NCI-H82 treated with DMSO at 0.1 percent for 48 hours (cell line): ENCODE measurements at regions not wholly inside any gene's neighbourhood (a gene's known extent, or its start where the extent isn't known, plus 50 kb on each side); places are given as distances from the start of the nearest gene placed in this dataset.
"Not testable (repeated sequence)": the region's sequence is repeated elsewhere in the genome, so short reads cannot be mapped to it uniquely, and the experiment has no call there.

Source experiments
- DNase-seq: peaks from one replicate; lab custom pipeline; 2025; ENCODE audit not compliant: unreplicated experiment; lab: John Stamatoyannopoulos, UW

GRCh38 chr2:167602122-167602521 lies 645.3 kb downstream of the STK39 start:
- DNase-seq, result no peak

- no peak for DNase-seq
Measured at GRCh38 chr2:167599219-167599618, 648.2 kb downstream of the STK39 start.

GRCh38 chr2:167595839-167596471 lies 651.4 kb downstream of the STK39 start:
- DNase-seq, result peak; percentile 40

- no peak for DNase-seq
Measured at GRCh38 chr2:167595021-167595420, 652.4 kb downstream of the STK39 start.

- DNase-seq, result no peak
Measured at GRCh38 chr2:167592441-167592840, 655.0 kb downstream of the STK39 start.

GRCh38 chr2:167582619-167583018 lies 664.8 kb downstream of the STK39 start:
- DNase-seq, result peak; percentile 76

GRCh38 chr2:167581961-167582574 lies 665.3 kb downstream of the STK39 start:
- peak; percentile 87 for DNase-seq

DNA sequence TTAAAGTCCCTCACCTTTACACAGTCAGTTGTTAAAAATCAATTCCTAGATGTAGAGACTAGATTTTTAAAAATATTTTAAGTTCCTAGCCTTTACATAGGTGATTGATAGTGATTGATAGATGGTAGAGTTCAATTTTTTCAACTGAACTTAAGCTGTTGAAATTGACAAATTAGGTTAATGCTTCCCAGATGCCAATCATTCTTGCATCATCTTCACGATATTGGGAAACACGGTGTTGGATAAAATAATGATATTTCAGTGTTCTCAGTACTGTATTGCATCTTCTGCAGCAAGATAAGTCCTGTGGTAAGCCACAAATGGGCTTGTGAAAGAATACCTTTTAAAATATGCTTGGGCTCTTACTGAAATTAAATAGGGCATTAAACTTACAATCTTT lies 667.6 kb downstream of the STK39 start:
- DNase-seq, result no peak

DNA sequence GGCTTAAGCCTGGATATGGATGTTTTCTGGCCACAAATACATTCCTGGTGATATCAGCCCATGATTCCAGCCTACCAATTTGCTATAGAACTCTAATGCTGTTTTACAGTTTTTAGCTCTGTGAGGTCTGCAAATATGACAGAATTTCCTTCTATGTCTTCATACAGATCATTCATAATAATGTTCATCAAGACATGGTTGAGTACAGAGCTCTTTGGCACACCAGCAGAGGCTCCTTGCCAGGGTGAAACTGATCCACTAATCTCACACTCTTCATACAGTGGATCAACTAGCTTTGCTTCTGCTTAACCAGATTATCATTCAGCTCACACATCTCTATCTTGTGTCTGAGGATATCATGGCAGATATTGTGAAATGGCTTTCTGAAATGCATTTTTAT lies 672.1 kb downstream of the STK39 start:
- peak; percentile 84 for DNase-seq

DNA sequence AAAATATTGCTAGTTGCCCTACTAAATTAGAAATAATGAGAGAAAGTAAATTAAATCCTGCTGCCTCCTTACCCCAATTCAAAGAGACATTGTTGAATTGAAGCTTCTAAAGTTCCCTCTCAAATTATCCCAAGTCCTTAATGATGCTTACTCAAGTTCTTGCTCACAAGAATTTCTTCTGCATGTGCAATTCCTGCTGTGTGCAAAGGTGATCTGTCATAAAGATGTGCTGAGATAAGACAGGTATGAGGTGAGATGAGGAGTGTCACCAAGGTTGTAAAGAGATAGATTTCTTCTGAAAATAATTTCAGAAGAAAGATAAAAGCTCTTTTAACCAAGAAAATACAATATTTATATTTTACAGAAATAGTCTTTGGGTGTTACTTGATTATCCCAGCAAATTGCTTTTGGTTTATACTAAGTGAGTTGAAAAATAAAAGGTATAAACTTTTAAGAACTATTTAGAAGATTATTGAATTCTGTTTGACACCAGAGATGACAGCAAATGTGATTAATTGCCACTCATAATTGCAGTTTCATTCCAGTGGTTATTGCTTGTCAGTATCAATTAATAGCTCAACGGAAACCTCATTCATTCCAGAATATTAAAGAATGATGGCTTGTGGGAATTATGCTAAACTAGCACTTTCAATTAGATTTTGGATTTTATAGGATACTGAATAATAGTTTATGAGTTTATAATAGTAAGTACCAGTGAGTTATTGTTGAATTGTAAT lies 674.3 kb downstream of the STK39 start:
- no peak for DNase-seq

GRCh38 chr2:167570370-167570769 lies 677.0 kb downstream of the STK39 start:
- DNase-seq, result no peak

DNA sequence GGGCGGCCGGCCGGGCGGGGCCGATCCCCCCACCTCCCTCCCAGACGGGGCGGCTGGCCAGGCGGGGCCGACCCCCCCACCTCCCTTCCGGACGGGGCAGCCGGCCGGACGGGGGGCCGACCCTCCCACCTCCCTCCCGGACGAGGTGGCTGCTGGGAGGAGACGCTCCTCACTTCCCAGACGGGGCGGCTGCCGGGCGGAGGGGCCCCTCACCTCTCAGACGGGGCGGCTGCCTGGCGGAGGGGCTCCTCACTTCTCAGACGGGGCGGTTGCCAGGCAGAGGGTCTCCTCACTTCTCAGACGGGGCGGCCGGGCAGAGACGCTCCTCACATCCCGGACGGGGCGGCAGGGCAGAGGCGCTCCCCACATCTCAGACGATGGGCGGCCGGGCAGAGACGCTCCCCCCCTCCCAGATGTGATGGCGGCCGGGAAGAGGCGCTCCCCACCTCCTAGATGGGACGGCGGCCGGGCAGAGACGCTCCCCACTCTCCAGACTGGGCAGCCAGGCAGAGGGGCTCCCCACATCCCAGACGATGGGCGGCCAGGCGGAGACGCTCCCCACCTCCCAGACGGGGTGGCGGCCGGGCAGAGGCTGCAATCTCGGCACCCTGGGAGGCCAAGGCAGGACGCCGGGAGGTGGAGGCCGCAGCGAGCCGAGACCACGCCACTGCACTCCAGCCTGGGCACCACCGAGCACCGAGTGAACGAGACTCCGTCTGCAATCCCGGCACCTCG lies 675.8 kb downstream of the XIRP2 start:
- DNase-seq, result not testable (repeated sequence)

GRCh38 chr2:167558272-167558991 lies 670.2 kb downstream of the XIRP2 start:
- DNase-seq, result not testable (repeated sequence)

DNA sequence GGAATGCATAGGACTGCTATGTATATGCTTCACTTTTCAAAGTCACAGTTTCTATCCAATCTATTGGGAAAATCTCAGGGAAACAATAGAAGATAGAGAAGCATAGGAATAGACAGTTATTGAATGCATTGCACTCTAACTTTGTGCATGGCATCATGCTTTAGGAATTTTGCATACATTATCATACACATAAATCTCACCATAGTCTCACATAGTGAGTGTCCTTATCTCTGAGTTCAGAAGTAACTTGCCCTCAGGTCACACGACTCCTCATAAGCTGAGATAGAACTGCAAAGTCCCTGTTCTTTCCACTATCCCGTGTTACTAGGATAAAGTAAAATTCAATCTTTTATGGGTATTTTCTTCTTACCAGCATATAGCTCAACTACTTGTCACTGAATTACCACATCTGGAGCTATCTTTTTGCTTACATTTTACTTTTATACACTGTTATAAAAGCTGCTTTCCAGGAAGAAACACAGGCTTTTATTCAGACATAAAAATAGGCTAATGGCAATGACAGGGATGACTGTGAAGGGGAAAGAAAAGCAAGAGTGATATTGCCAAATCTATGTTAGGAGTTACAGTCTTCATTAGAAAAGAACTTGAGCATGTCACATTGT lies 666.9 kb downstream of the XIRP2 start:
- no peak for DNase-seq

DNA sequence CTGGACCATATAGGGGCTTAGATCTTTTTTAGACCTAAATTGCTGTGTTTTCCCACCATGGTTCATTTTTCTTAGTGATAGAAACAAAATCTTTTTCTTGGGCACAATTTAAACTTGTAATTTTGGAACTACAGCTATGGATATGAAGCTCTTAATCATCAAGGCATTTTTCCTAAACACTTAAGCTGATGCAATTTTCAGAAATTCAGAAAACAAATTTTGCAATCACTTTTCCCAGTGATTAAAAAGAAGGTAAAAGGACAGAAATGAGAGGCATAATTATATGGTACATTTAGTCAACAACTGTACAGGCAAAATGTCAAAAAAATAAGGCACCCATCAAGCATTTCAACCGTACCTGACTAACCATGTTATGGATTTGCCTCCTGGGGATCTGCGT lies 665.4 kb downstream of the XIRP2 start:
- no peak for DNase-seq

DNA sequence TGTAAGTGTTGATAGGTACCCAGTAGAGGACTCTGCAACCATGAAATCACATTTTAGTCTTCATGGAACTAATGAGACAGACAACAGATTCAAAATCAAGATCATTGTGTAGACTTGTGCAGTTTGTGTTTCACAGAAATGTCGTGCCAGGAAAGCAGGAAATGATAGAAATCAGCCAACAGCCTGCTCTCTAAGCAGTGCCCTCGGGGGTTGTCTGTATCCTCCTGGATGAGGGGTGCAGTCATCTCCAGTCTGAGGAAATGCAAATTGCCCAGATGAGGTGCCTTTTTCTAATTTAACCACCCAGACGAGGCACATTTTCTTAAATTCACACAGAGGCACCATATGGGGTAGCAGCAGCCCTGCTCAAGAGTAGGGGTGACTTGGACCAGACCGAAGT lies 663.1 kb downstream of the XIRP2 start:
- no peak for DNase-seq

DNA sequence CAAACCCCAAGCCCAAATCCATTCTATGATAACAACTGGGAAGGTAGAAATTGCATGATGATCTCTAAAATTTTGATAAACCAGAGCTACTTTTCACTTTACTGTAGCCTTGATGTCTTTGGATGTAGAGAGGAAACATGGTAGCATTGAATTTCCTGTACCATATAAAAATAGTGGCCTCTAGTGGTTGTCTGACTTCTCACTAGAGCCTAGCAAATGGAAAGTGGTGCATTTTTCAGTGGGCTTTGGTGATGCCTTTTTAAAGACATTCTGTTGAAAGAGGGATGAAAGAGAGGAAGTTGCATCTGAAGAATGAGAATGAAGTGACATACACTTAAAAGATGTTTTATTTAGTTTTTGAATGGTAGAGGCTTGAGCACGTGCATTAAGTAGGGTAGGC lies 662.2 kb downstream of the XIRP2 start:
- DNase-seq, result peak; percentile 46

DNA sequence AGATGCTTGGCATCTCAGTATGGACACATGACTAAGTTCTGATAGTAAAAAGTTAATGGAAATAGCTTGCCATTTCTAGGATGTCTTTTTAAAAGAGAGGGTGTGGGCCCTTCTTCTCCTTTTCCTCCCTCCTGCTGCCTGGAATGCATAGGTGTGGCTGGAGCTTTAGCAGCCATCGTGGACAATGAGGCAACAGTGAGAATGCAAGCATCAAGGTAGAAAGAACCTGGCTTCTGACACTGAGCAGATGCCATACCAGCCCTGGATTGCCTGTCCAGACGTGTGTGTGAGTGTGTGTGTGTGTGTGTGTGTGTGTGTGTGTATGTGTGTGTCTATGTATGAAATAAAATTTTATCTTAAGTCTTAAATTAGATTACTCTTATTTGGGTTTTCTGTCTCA lies 660.1 kb downstream of the XIRP2 start:
- DNase-seq, result no peak

- DNase-seq, result no peak
Measured at GRCh38 chr2:167544602-167545001, 656.3 kb downstream of the XIRP2 start.

GRCh38 chr2:167543721-167544120 lies 655.4 kb downstream of the XIRP2 start:
- no peak for DNase-seq

GRCh38 chr2:167537743-167538142 lies 649.5 kb downstream of the XIRP2 start:
- no peak for DNase-seq
